Hepatocyte (in vitro differentiated cells): ENCODE measurements at regions not wholly inside any gene's neighbourhood (a gene's known extent, or its start where the extent isn't known, plus 50 kb on each side); places are given as distances from the start of the nearest gene placed in this dataset.

Experiments
- DNase-seq: peaks from one replicate; pipeline ENCODE4 v3.0.0-alpha.2; 2016; ENCODE audit warnings: low spot score
- H2AFZ ChIP-seq: fragments of 200-600 bp; sonication (generic); 2 replicates; pipeline ENCODE4 v1.6.0; 2016; ENCODE audit warnings: antibody characterized with exemption, mild to moderate bottlenecking
- H3K27ac ChIP-seq: fragments of 200-600 bp; sonication (generic); 2 replicates; pipeline ENCODE4 v1.5.1; 2016; ENCODE audit warnings: mild to moderate bottlenecking
- H3K27me3 ChIP-seq: fragments of 200-600 bp; sonication (generic); 2 replicates; pipeline ENCODE4 v1.6.1; 2016
- H3K36me3 ChIP-seq: fragments of 200-600 bp; sonication (generic); replicated peaks from 2 replicates; pipeline ENCODE4 v1.5.1; 2016; ENCODE audit warnings: low read depth; ENCODE audit not compliant: insufficient read depth
- H3K4me1 ChIP-seq: fragments of 200-600 bp; sonication (generic); 2 replicates; pipeline ENCODE4 v1.5.1; 2016; ENCODE audit warnings: mild to moderate bottlenecking, moderate library complexity; ENCODE audit not compliant: insufficient read depth
- H3K4me2 ChIP-seq: fragments of 200-600 bp; sonication (generic); 2 replicates; pipeline ENCODE4 v1.6.0; 2016
- H3K4me3 ChIP-seq: fragments of 200-600 bp; sonication (generic); 2 replicates; pipeline ENCODE4 v1.5.1; 2016; ENCODE audit warnings: mild to moderate bottlenecking
- H3K79me2 ChIP-seq: fragments of 200-600 bp; sonication (generic); 2 replicates; pipeline ENCODE4 v1.6.0; 2017; ENCODE audit warnings: mild to moderate bottlenecking
- H3K9me2 ChIP-seq: fragments of 200-600 bp; sonication (generic); replicated peaks from 2 replicates; pipeline ENCODE4 v1.6.0; 2017; ENCODE audit warnings: mild to moderate bottlenecking; ENCODE audit not compliant: insufficient read depth
- H3K9me3 ChIP-seq: fragments of 200-600 bp; sonication (generic); 2 replicates; pipeline ENCODE4 v1.5.1; 2016; ENCODE audit warnings: low read depth, mild to moderate bottlenecking
- H4K20me1 ChIP-seq: fragments of 200-600 bp; sonication (generic); 2 replicates; pipeline ENCODE4 v1.6.0; 2016; ENCODE audit warnings: mild to moderate bottlenecking; ENCODE audit not compliant: insufficient read depth, poor library complexity, severe bottlenecking
- EZH2 ChIP-seq: fragments of 200-600 bp; sonication (generic); IDR thresholded peaks from 2 replicates; pipeline ENCODE4 v1.6.1; 2016; ENCODE audit warnings: antibody characterized with exemption, mild to moderate bottlenecking, borderline replicate concordance
- EZH2phosphoT487 ChIP-seq: fragments of 200-600 bp; sonication (generic); IDR thresholded peaks from one replicate; pipeline ENCODE4 v1.6.1; 2018; ENCODE audit warnings: antibody characterized with exemption, mild to moderate bottlenecking, low read depth, moderate library complexity; ENCODE audit not compliant: unreplicated experiment, severe bottlenecking
- WGBS: methylation state at CpG from one replicate; pipeline ENCODE4 v1.1.6; 2016; ENCODE audit warnings: low lambda C conversion rate; ENCODE audit errors: missing lambda C conversion rate; 5-methylcytosine and 5-hydroxymethylcytosine counted together
- TF ChIP-seq, protein P1 (sequence below): fragments of 200-600 bp; sonication (generic); IDR thresholded peaks from 2 replicates; pipeline ENCODE4 v1.5.1; 2016; ENCODE audit warnings: antibody characterized with exemption, mild to moderate bottlenecking; ENCODE audit not compliant: poor library complexity

DNA sequence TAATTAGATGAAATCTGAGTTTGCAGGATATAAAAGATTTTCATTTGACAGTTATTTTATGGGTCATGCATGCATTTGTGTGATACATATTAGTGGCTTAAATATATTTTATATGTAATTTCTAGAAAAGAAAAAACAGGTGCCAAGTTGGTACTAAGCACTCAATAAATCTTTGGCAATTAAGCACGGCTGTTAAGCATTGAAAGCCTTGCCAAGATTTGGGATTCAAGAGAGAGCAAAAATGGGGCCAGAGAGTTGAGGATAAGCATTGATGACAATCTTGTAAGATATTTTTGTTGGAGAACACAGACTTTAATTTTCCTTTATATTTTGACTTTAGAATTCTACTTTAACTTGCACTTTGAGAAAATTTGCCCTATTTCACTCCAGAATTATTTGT, 249.8 kb upstream of the MAD2L1 start:
- Histone ChIP-seq H2AFZ (no peak overlapping the region), H3K9me3 (no peaks in the 10 kb centered on the region), H3K4me3 (no peak overlapping the region), H3K79me2 (no peaks in the 10 kb centered on the region), H3K4me2 (no peak overlapping the region), H4K20me1 (no peaks in the 10 kb centered on the region), H3K27me3 (no peaks in the 10 kb centered on the region), H3K27ac (no peak overlapping the region), H3K9me2 (no peaks in the 10 kb centered on the region), H3K36me3 (no peaks in the 10 kb centered on the region), H3K4me1 (peaks cover 13% of the 10 kb centered on the region)
- 70% methylated on average over 1 of the region's 1 CpG for WGBS
- TF ChIP-seq EZH2phosphoT487: no peak
- no peak for TF ChIP-seq EZH2
- TF ChIP-seq, protein P1, sequence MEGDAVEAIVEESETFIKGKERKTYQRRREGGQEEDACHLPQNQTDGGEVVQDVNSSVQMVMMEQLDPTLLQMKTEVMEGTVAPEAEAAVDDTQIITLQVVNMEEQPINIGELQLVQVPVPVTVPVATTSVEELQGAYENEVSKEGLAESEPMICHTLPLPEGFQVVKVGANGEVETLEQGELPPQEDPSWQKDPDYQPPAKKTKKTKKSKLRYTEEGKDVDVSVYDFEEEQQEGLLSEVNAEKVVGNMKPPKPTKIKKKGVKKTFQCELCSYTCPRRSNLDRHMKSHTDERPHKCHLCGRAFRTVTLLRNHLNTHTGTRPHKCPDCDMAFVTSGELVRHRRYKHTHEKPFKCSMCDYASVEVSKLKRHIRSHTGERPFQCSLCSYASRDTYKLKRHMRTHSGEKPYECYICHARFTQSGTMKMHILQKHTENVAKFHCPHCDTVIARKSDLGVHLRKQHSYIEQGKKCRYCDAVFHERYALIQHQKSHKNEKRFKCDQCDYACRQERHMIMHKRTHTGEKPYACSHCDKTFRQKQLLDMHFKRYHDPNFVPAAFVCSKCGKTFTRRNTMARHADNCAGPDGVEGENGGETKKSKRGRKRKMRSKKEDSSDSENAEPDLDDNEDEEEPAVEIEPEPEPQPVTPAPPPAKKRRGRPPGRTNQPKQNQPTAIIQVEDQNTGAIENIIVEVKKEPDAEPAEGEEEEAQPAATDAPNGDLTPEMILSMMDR: no peak
- DNase-seq: no peak

DNA sequence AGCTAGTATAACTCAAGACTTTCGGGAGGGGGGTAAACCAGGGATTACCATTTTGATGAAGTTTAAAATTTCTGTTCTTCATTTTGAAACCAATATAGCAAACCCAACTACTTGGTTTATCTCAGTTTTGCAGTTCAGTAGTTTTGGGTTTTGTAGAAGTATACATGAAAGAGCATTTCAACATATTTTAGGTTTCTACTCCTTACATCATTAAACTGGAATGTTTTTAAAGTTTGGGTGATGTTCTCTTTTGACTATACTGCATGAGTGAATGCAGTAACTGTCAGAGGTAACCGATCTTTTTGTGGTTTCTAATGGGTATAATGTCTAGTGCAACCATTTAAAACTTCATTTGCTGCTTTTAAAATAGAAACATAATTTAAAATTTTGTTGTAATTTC, 248.3 kb upstream of the MAD2L1 start:
- H3K4me2 ChIP-seq: no peak overlapping the region
- 65% methylated on average over 2 of the region's 2 CpGs for WGBS
- H3K9me3 ChIP-seq: no peaks in the 10 kb centered on the region
- no peak overlapping the region for H3K4me3 ChIP-seq
- H3K36me3 ChIP-seq: no peaks in the 10 kb centered on the region
- H3K4me1 ChIP-seq: peaks cover 13% of the 10 kb centered on the region
- H3K27me3 ChIP-seq: no peaks in the 10 kb centered on the region
- TF ChIP-seq EZH2 (no peak), EZH2phosphoT487 (no peak)
- TF ChIP-seq, protein P1: no peak
- H2AFZ ChIP-seq: no peak overlapping the region
- no peaks in the 10 kb centered on the region for H3K9me2 ChIP-seq
- no peak overlapping the region for H3K27ac ChIP-seq
- H4K20me1 ChIP-seq: no peaks in the 10 kb centered on the region
- DNase-seq: no peak
- H3K79me2 ChIP-seq: no peaks in the 10 kb centered on the region

DNA sequence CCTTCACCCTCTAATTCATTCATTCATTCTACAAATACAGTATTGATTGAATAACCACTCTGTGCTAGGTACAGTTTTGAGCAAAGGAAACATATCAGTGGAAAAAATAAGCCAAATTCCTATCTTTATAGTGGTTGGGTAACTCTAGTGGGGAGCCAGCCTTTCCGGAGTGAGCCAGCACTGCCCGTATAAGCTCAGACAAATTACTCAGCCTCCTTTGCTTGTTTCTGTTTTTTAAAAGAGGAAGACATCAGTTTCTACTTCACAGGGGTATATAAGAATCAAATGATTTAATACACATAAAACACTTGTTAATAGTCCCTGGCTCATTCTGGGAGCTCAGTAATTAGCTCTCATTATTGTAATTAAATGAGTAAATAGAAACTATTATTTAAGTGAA, 238.2 kb upstream of the MAD2L1 start:
- WGBS: 37% methylated on average over 2 of the region's 2 CpGs
- H4K20me1 ChIP-seq: no peaks in the 10 kb centered on the region
- no peaks in the 10 kb centered on the region for H3K27me3 ChIP-seq
- H3K4me2 ChIP-seq: no peak overlapping the region
- no peaks in the 10 kb centered on the region for H3K79me2 ChIP-seq
- H3K36me3 ChIP-seq: no peaks in the 10 kb centered on the region
- TF ChIP-seq EZH2phosphoT487 (no peak), EZH2 (no peak)
- TF ChIP-seq, protein P1: no peak
- no peak overlapping the region for H3K27ac ChIP-seq
- no peak overlapping the region for H2AFZ ChIP-seq
- H3K4me1 ChIP-seq: no peaks in the 10 kb centered on the region
- H3K9me3 ChIP-seq: no peaks in the 10 kb centered on the region
- no peak overlapping the region for H3K4me3 ChIP-seq
- no peaks in the 10 kb centered on the region for H3K9me2 ChIP-seq
- no peak for DNase-seq

DNA sequence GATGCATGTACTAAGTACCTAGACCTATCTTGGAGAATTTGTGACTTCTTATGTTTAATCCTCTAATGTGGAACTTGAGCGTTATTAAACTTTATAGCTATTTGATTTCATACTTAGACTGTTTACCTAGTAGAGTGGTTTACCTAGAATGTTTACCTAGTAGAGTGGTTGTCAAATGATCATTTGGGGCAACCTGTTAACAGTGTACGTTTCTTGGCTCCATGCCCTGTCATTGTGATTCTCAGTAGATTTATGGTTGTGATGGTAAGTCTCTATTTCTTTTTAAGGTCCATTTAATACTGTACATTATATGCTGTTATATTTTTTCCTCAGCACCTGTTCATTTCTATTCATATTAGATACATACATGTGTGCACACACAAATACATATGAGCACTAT, 233.0 kb upstream of the MAD2L1 start:
- Histone ChIP-seq H3K9me2 (no peaks in the 10 kb centered on the region), H3K79me2 (no peaks in the 10 kb centered on the region), H3K27me3 (no peaks in the 10 kb centered on the region), H3K4me1 (no peaks in the 10 kb centered on the region), H3K4me2 (no peak overlapping the region), H3K27ac (no peak overlapping the region), H4K20me1 (no peaks in the 10 kb centered on the region), H3K36me3 (no peaks in the 10 kb centered on the region), H3K4me3 (no peak overlapping the region), H3K9me3 (no peaks in the 10 kb centered on the region), H2AFZ (no peak overlapping the region)
- DNase-seq: no peak
- no peak for TF ChIP-seq EZH2phosphoT487
- TF ChIP-seq, protein P1: no peak
- no peak for TF ChIP-seq EZH2
- WGBS: 60% methylated on average over 2 of the region's 2 CpGs
